NCI-H187 (cell line): ENCODE measurements at regions not wholly inside any gene's neighbourhood (a gene's known extent, or its start where the extent isn't known, plus 50 kb on each side); places are given as distances from the start of the nearest gene placed in this dataset.
"Not testable (repeated sequence)": the region's sequence is repeated elsewhere in the genome, so short reads cannot be mapped to it uniquely, and the experiment has no call there.

Experiments used
- DNase-seq, 2 experiments: peaks; one replicate each; lab custom pipeline; 2025; lab: John Stamatoyannopoulos, UW

DNA sequence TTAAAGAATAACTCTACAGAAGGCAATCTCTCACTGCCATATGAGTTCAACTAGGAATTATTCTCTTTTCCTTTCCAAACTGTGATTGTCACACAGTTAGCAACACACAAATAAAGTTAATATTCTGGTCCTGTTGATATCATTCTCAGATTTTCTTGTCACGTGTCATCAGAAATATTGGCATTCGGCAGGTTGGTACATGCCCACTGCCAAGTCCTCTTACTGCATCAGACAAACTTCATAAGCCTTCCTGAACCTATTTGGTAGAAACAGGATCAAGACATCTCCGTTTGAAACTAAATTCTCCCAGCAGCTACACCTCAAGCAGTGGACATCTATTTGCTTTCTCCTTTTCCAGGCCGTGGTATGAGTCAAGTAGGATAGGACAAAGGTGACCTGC lies 177.9 kb upstream of the SOX2 start:
- no peak for DNase-seq

DNA sequence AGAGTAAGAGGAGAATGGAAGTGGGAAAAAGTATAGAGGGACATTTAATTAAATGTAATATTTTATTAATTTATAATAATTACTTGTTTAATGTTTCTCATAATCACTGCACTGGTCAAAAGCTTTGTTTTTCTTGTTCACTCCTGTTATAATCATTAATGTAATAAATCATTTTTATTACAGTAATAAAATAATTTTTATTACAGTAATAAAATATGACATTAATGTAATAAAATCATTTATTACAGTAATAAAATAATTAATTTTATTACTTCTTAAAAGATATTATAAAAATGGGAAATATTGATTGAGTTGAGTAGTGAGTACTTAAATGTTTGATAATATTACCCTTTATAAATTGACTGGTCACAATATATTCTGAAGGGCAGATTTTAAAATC lies 181.1 kb upstream of the SOX2 start:
- DNase-seq = no peak

DNA sequence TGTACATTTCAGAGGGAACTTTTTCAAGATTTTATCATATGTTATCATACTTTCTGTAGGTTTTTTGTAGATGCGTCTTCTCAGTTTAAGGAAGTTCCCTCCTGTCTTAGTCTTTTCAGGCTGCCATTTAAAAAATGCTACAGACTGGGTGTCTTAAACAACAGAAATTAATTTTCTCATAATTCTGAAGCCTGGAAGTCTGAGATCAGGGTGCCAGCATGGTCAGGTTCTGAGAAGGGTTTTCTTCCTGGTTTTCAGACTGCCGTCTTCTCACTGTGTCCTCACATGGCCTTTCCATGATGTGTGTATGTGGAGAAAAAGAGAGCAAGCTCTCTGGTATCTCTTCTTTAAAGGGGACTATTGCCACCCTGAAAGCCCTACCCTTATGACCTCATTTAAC lies 189.9 kb upstream of the SOX2 start:
- no peak for DNase-seq

DNA sequence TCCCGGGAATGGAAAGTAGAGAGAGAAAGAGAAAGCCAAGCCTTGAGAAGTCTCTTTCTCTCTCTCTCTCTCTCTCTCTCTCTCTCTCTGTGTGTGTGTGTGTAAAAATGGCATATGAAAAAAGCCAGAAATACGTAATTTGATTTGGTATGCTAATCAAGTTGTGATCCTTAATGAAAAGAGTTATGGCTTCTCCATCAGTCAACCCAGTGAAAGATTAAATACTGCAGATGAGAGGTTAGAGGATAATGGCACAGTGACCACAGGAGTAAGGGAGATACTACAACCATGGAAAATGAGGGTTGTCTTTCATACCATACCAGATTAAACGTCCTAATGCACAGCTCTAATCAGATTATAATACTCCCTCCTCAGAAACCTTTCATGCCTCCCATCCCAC lies 193.5 kb upstream of the SOX2 start:
- DNase-seq = no peak

DNA sequence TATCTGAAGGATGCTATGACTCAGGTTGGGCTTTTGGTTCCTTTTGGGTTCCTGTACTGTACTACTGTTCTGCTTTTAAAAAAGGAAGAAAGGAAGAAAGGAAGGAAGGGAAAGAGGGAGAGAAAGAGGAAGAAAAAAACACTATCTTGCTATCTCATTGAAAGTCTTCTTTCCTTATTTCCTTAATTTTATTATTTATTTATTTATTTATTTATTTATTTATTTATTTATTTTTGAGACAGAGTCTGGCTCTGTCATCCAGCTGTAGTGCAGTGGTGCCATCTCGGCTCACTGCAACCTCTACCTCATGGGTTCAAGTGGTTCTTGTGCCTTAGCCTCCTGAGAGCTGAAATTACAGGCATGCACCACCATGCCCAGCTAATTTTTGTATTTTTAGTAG lies 198.9 kb upstream of the SOX2 start:
- DNase-seq = no peak

DNA sequence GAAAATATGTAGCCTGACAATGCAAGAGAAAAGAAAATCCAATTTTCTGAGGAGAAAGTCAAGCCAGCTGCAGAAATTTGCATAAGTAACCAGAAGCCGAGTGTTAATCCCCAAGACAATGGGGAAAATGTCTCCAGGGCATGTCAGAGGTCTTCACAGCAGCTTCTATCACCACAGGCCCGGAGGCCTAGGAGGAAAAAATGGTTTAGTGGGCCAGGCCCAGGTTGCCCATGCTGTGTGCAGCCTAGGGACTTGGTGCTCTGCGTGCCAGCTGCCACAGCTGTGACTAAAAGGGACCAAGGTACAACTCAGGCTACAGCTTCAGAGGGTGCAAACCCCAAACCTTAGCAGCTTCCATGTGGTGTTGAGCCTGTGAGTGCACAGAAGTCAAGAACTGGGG lies 201.2 kb upstream of the SOX2 start:
- DNase-seq = no peak

DNA sequence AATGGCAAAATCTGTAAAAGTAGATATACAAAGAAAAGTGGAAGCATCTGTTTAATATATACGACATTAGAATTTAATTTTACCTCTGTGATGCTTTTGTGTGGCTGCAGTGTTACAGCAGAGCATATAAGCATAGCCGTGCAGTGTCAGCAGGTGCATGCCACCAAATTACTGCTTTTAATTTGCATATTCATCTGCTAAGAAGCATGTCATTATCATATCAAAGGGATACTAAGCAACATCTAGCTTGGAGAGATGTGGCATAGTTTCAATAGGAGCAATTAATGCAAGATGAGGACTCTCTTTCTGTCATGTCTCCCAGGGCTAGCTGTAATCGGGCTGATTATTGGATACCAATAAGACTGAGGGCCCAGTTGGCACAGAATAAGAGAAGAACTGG lies 214.4 kb upstream of the SOX2 start:
- DNase-seq = no peak

DNA sequence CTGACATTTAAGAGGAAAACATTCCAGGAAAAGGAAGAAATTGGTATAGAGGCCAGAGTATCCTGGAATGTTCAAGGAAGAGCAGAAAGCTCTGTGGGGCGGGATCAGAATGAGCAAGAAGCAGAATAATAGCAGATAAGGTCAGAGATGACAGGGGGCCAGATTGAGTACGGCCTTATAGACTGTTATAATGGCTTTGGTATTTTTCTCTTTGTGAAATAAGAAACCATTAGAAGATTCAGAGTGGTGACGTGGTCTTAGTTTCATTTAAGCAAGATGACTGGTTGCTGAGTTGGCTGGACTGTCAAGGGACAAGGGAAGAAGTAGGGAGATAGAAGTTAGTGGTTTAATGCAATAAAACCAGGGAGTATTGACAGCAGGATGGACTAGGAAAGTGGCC lies 218.3 kb upstream of the SOX2 start:
- no peak for DNase-seq

DNA sequence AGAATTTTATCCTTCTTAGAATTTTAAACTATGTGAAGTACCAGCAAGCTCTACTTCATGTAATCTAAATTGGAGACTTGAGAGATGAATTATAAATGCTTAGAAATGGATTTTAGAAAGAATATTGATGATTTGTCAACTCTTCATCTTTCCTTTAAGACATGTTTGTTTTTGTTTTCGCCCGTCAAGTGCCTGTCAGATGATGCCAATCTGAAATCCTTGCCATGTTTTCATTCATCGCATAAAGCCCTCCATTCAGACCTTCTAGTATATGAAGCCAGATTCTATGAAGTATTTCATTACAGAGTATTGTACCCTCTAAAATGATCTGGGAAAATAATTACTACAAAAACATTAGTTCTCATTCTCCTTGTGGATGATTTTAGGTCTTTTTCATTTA lies 223.2 kb upstream of the SOX2 start:
- DNase-seq = no peak

DNA sequence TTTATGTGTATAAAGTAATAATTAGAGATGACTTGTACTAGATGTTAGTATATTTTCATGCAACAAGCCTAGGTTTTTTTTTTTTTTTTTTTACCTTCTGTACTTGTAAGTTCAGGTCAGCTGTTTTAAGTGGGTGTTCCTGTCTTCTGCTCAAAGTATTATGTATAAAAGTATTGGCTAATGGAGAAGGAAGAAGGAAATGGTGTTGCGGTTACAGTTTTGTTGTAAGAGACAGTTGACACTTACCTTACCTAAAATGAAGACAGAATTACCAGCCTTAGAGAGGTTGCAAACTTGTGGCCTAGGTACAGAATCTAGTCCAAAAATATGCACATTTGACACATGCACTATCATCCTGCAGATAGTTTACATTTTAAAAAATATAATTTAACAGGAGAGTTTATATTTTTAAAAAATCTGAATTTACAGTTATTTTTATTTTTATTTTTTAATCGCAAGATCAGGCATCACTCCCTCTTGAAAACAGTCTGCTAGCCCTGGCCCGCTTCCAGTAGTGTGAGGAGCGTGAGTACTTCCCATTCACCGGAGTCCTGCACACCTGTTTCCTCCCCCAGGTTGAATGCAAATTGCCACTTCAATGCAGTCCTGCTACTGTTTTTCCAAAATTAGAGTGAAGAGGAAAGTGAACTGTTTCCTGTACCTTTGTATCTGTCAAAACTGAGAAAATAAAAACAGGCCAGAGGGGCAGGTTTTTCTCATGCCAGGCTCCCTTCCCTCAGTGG lies 224.3 kb upstream of the SOX2 start:
- peak; percentile 26 to 38 for DNase-seq

DNA sequence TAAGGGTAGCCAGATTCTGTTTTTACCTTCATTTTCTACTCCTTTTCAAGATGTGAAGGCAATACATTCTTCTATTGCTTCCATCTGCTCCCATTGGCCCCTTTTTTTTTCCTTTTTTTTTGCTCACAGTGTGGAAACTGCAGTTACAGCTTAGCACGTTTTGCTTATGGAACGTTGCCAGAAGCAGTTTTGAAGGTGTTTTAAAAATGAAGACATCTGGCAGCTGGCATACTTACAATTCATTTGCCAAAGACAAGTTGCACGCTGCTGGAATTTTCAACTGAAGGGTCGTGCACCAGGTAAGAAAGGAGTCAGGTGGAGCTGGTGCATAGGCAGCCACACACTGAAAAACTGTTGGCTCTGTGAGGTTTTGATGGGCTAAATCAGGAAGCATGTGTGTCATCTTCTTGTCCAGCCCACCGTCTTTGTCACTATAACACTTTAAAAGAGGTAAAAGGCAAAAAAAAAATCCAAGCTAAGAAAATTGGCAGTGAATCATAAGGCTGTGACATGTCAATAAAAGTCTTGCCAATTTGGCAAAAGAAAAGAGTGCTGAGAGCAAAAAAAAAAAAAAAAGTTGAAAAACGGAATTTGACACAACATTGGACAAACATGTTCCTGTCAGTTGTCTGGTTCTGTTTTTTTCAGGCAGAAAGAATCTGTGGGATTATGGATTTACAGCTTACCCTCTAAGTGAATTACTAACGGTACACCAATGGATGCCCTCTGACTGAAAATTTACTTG lies 225.4 kb upstream of the SOX2 start:
- no peak for DNase-seq

DNA sequence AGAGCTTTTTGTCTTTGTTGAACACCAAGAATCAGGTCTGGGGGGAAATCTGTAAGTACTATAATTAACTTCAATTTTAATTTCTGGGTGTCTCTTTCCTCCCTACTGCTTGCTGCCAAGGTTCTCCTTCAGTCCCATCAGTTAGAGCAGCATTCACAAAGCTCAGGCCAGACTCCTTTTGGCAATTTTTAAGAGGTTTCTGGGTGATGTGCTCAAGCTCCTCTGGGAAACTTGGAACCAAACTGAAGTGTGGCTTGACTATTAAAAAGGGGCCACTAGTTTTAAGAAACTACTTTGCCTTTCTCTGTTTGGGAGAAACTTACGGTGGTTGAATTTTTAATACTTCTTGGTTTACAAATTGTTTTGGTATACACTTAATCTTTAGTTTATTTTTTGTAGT lies 227.7 kb upstream of the SOX2 start:
- no peak for DNase-seq

DNA sequence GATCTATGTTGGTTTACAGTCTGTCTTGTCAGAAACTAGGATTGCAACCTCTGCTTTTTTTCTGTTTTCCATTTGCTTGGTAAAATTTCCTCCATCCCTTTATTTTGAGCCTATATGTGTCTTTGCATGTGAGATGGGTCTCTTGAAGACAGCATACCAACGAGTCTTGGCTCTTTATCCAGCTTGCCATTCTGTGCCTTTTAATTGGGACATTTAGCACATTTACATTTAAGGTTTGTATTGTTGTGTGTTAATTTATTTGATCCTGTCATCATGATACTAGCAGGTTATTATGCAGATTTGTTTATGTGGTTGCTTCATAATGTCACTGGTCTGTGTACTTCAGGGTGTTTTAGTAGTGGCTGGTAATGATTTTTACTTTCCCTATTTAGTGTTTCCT lies 236.6 kb upstream of the SOX2 start:
- not testable (repeated sequence) for DNase-seq

DNA sequence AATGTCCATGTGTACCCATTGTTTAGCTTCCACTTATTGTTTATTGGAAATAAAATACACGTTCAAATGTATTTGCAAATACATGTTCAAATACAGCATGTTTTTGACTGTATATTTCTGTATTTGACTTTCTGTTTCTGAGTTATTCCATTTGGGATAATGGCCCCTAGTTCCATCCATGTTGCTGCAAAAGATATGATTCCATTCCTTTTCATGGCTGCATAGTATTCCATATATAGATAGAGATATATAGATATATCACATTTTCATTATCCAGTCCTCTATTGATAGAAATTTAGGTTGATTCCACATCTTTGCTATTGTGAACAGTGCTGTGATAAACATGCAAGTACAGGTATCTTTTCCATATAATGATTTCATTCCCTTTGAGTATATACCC lies 241.4 kb upstream of the SOX2 start:
- DNase-seq = no peak

DNA sequence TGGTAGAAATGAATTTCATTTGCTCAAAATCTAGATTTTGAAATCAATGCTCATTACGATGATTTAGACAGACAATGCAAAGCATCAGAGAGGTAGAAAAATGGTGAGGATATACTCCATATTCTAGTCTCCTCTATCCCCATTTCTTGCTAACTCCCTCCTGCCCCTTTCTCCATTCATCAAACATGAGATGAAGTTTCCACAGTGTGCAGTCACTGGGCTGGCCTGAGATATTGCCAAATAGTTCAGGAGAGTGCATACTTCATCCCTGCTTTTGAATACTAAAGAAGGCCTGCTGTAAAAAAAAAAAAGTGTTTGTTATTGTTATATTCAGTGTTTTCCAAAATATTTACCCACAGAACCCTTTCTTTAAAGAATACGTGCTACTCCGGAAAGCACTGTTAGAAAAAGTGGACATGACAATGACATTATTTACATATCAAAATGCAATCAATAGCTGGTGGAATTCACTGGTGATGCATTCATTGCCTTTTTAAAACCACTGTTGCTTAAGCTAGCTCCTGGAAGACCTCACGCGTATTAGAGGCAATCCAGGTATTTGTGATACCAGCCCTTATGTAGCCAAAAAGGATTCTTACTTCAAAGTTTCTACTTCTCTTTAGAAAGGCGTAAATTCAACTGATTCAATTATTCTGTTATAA lies 247.6 kb upstream of the SOX2 start:
- no peak for DNase-seq

DNA sequence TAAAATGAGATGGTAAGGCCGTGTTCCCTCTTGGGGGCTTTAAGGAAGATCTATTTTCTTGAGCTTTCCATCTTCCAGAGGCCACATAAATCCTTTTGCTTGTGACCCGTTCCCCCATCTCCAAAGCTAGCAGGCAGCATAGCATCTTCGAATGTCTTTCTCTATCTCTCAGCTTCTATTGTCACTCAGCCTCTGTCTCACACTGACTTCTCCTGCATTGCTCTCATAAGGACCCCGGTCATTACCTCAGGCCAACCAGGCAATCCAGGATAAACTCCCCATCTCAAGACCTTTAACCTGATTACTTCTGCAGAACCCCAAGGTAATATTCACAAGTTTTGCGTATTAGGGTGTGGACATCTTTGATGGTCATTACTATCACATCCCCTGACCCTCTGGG lies 250.3 kb upstream of the SOX2 start:
- no peak for DNase-seq

DNA sequence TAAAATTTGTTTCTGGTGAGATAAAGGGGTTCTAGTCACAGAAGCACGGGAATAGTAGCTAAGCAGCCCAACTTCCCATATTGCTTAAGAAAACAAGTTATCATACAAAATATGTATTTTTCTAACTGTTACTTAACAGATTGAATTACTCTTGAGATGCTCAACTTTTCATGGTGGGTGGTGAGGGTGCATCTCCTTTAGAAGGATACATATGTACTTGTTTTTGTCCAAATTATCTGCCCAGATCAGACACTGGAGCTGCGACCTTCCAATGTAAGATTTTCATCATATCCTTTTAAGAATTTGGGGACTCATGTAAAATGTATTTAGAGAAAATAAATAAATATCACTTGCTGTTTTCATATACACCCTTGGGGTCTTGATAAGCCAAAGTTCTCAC lies 252.2 kb upstream of the SOX2 start:
- no peak for DNase-seq

DNA sequence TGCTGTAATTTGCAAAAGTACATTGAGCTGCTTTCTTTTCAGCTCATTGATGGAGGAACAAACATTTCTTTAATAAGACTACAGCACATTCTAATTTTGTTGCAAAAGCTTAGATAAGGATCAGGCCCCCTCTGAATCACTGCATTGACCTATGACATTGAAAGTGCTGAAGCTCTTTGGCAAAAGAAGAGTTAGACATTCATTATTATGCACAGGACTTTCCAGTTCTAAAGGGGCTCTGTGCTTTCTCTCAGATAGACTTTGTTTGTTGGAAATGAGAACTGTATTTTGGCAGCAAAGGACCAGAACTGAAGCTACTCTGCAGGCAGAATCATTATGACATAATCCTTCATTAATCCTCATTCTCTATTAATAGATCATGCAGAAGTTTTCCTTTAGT lies 252.9 kb upstream of the SOX2 start:
- no peak for DNase-seq

DNA sequence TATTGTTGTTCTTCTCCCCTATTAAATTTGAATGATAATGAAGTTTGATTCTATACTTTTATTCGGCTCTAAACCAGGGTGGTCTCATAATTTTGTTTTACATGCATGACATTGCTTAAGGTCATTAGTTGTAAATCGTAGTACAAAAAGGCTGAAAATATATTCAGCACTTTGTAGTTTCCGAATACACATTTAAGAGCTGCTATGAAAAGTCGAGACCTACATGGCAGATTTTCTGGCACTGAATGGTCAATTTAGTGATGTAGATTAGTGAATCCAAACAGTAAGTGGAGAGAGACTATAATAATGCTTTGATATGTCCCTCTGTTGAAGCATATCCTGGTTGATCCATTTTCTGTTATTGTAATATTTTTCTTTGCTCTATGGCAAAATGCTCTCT lies 254.0 kb upstream of the SOX2 start:
- DNase-seq = no peak

DNA sequence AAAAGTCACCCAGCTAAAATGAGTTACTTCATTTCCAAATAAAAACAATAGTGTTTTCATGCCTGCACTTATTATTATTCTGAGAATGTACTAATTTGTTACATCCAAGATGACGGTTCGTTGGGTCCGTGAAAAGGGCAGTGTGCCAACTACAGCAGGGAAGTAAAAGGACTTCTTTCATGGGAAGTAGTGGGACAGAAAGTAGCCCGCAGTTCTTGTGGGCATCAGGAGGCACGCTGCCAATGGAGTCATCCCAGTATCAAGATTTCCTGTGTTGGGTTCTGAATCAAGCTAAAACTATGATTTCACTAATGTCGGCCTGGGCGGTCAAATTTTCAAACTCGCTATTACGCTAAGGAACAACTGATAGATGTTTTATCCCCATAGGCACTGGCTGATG lies 254.5 kb upstream of the SOX2 start:
- DNase-seq = no peak

DNA sequence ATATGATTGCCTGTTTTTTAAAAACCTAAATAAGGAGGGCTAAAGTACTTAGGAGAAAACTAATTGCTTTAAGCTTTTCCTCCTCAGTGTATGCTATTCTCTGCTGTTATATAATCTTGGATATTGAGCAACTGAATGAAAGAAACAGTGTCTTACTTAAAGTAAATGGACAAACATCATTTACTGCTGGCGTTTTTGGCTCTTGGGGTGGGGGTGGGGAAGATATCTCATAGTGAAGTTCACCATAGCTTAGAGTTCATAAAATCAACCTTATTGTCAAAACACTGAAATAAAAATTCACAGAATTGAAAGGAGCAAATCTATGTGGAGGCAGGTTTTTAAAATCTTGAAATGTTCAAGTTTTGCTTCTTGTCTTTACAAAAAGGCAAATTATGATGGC lies 256.4 kb upstream of the SOX2 start:
- DNase-seq = no peak

DNA sequence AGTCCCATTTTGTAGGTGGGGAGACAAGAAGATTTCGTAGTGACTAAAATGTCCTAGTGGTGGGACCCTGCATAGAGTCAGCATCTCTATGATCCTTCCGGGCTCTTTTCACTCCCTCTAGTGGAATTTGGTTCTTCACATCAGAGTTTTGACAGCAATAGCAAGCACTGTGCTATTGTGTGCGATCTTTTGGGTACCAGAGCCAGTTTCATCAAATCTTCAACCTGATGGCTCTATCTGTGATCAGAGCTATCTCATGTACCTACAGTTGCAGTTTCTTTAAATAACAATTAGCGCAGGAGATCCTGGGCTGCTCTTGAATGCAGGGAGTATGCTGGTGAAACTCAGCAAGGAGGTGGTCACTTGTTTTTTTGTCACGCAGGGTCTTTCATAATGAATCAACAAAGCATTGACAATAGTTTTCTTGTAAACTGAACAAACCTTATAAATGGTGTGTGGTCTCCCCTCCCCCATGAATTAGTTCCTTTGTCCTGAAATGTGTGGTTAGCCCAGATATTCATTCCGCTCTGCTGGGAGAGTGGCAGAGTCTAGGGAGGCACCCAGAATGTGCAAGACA lies 257.2 kb upstream of the SOX2 start:
- no peak for DNase-seq

DNA sequence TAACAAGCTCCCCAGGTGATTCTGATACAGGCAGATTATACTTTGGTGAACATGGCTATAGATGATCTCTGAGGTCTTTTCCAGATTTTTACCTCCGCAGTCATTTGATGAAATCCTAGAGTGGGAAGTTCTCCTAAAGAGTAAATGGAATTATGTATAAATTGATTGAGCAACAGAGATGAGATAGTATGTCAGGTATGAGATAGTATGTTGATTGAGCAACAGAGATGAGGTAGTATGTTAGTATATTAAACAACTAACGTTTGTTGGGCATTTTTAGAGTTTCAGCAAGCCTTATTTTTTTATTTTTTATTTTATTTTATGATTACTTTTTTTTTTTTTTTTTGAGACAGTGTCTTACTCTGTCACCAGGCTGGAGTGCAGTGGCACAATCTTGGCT lies 265.0 kb upstream of the SOX2 start:
- DNase-seq = no peak
